HG03025 (cell line): ENCODE measurements at regions not wholly inside any gene's neighbourhood (a gene's known extent, or its start where the extent isn't known, plus 50 kb on each side); places are given as distances from the start of the nearest gene placed in this dataset.
"Not testable (repeated sequence)": the region's sequence is repeated elsewhere in the genome, so short reads cannot be mapped to it uniquely, and the experiment has no call there.

Source experiments
- ATAC-seq: cut with Tn5 transposase; IDR thresholded peaks from one replicate; pipeline ENCODE4 v1.9.1; 2021; ENCODE audit warnings: mild to moderate bottlenecking, moderate library complexity; ENCODE audit not compliant: unreplicated experiment, low FRiP score

GRCh38 chrX:7542587-7543380 lies 300.2 kb upstream of the VCX start:
- no peak for ATAC-seq

DNA sequence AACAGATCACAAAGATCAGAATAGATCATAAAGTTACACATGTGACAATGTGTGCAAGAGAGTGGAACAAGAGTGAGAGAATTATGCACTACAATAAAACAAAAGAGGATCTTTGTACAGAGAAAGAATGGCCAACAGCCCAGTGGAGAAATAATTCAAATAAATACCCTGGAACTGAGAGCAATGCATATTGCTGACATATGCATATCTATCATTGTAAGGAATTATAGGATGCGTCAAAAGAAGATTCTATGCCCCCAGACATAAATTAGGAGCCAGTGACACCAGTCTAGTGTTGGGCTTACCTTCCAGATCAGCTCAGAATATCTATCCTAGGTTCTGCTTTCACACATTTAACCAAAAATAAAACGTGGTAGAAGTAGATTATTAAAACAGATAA lies 320.1 kb upstream of the VCX start:
- no peak for ATAC-seq

DNA sequence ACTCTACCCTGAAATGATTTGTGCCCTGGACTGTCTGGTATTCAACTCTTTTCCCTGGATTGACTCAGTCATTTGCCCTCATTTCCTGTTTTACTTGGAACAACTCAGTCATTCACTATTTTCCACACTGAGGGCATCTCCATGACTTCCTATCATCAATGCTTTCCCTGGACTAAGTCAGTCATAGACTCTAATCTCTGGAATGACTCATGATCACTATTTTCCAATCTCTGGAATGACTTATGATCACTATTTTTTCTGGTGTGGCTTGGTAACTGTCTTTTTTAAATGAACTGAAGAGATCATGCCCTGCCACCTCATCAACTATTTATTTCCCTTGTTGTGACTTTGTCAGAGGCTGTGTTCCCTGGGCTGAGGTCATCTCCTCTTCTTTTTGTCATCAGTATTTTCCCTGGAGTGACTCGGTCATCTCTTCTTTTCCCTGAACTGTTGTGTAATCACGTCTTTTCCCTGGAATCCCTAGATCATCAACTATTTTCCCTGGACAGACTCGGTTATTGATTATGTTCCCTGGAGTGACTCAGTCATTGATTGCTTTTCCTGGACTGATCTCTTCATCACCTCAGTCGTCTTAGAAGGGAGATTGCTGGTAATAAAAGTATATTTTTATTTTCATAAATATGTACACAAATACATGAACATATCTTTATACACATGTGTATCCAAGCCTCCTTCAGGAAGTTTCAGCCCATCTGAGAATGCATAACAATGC lies 327.1 kb upstream of the VCX start:
- no peak for ATAC-seq

GRCh38 chrX:7514871-7515599 lies 327.9 kb upstream of the VCX start:
- ATAC-seq, result no peak

GRCh38 chrX:7512845-7513244 lies 330.1 kb upstream of the VCX start:
- no peak for ATAC-seq

DNA sequence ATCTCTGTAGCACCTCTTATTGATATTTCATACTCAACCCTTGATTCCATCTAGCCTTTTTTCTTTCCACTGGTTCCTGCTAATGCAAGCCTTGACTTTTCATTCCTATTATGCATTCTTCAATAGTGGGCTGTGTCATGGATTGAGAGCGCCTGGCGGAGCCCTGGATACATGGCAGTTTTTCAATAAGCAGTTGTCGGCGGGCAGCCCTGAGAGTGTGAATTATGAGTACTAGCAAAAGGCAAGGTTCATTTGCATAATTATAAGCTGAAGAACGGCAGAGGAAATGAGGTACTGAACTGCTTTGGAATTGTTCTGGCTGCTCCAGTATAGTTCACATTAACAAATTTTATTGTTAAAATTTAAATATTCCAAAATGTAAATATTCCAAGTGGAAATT lies 339.7 kb upstream of the VCX start:
- no peak for ATAC-seq

- no peak for ATAC-seq
Measured at GRCh38 chrX:7500386-7500785, 342.6 kb upstream of the VCX start.

DNA sequence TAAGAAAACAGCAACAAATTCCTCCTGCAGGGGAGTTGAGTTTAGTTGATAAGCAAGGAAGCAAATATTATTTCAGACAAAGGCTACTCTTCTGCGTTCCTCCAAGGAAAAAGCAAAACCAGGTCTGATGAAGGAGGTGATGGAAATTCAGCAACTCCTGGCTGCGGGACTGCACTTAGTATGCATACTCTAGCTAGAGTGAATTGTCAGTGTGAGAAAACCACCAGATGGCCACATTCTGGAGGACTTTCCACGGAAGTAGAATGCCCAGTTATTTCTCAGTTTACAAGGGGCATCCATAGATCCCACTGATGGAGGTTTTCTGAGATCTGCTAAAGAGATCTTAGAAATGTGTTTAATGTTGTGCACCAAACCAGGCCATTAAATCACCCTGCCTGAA lies 338.6 kb upstream of the PUDP start:
- ATAC-seq, result no peak

DNA sequence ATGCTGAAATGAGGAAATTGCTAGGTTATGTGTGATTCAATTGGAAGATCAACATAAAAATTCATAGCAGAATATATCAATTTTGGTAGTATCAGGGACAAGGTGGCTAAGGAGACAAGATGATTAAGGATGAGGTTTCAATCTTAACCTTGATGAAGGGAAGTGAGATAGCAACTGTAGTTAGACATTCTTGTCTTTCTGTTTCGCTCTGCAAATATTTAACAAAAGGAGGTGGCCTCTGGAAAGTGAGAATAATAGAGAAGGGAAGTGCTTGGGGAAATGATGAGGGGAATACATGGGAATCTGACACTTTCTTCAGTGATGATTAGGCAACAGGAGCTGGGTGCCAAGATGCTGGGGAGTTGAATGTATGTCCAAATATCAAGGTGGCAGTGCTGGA lies 337.1 kb upstream of the PUDP start:
- no peak for ATAC-seq

- no peak for ATAC-seq
Measured at GRCh38 chrX:7480721-7481120, 332.8 kb upstream of the PUDP start.

GRCh38 chrX:7462110-7462509 lies 314.2 kb upstream of the PUDP start:
- no peak for ATAC-seq

DNA sequence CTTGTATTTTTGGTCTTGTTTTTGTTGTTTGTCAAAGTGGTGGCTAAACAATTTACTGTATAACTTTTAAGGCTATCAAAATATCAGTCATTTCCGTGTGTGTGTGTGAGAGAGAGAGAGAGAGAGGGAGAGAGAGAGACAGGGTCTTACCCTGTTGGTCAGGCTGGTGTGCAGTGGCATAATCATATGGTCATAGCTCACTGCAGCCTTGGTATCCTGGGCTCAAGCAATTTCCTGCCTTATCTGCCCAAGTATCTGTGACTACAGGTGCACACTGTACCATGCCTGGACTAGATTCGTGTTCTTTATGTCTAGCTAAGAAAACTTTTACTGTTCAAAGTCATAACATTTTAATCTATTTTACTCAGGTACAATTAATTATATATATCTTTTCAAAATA lies 313.1 kb upstream of the PUDP start:
- ATAC-seq, result not testable (repeated sequence)

GRCh38 chrX:7447801-7448499 lies 300.0 kb upstream of the PUDP start:
- ATAC-seq, result no peak

- ATAC-seq, result no peak
Measured at GRCh38 chrX:7446815-7447214, 298.9 kb upstream of the PUDP start.

- no peak for ATAC-seq
Measured at GRCh38 chrX:7444967-7445366, 297.0 kb upstream of the PUDP start.

DNA sequence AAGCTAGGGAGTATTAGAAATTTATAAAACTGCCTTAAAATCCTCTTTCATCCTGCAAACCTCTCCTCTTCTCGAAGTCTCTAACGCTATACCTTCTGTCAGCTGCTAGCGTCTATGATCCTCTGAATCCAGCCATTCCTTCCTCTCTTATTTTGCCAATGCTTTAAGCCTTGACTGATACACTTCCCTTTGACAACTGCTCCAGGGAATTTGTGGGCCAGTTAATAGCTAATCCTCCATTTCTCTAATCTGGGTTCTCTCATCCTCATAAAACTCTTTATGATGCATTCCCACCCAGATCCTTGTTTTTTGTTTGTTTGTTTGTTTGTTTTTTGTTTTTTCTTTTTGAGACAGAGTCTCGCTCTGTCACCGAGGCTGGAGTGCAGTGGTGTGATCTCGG lies 293.6 kb upstream of the PUDP start:
- ATAC-seq, result no peak

GRCh38 chrX:7435822-7436221 lies 287.9 kb upstream of the PUDP start:
- ATAC-seq, result no peak

- no peak for ATAC-seq
Measured at GRCh38 chrX:7432901-7433300, 284.9 kb upstream of the PUDP start.

- no peak for ATAC-seq
Measured at GRCh38 chrX:7420717-7421116, 272.8 kb upstream of the PUDP start.

DNA sequence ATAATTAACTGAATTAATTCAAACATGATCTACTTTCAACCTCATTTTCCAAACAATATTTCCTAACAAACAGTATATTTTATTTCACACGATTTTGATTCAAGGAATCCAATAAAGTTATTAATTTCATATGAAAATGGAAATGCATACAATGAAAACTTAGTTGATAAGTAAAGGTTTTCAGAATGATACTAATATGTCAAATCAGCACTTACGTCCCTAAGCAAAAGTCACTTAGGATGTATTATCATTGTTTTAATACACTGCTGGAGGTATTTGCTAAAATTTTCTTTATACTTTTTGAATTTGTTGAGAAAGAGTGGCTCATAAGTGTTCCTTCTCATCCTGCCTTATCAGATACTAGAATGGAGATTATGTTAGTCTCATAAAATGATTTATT lies 266.8 kb upstream of the PUDP start:
- no peak for ATAC-seq

DNA sequence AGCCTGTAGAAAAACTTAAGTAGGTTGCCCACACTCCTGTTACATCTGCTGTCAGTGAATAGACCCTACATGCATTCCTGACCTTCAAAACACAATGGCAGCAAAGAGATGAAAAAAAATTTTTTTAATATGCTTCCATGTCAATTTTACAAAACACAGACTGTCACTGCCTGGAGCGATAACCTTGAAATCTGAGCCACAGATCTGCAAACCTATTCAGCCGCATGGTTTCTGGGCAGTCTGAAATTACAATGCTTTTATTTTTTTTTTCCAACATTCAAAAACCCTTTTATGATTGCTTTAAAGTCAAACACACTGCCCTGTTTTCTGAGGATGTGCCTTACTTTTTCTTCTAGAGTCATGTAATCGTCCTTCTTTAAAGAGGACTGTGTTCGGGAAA lies 264.9 kb upstream of the PUDP start:
- ATAC-seq, result no peak
